GM10248 (cell line): ENCODE measurements at regions not wholly inside any gene's neighbourhood (a gene's known extent, or its start where the extent isn't known, plus 50 kb on each side); places are given as distances from the start of the nearest gene placed in this dataset.

ENCODE experiments used
- CTCF ChIA-PET: fragments of 300-600 bp; sonication (Branson Sonifier 250); formaldehyde crosslinking; extraction: SDS; loops from one replicate; lab custom pipeline; 2021; ENCODE audit warnings: antibody characterized with exemption; lab: Yijun Ruan, JAX
- POLR2A ChIA-PET: fragments of 350-650 bp; sonication (Branson Sonifier 250); formaldehyde crosslinking; extraction: SDS; loops from one replicate; lab custom pipeline; 2020; ENCODE audit warnings: antibody characterized with exemption; lab: Yijun Ruan, JAX
- DNase-seq: peaks from one replicate; pipeline ENCODE4 v3.0.0; 2012; ENCODE audit errors: extremely low spot score
- CTCF ChIP-seq: IDR thresholded peaks from 2 replicates; pipeline ENCODE4 v1.5.1; 2012; ENCODE audit warnings: mild to moderate bottlenecking, low read depth; ENCODE audit errors: extremely low read depth, missing control alignments, control extremely low read depth

- no peak for TF ChIP-seq CTCF
- POLR2A ChIA-PET = no interaction called here
- DNase-seq = no peak
- CTCF ChIA-PET = no interaction called here
Observed at GRCh38 chr14:37848985-37849621, 253.7 kb downstream of the TTC6 start.

GRCh38 chr14:37851054-37851453, 255.6 kb downstream of the TTC6 start:
- CTCF ChIA-PET = interaction anchor here (1.1 kb wide), 1 partner anchor 9 kb away, joined by 3 read pairs; no protein-coding TSS in a partner anchor

DNA sequence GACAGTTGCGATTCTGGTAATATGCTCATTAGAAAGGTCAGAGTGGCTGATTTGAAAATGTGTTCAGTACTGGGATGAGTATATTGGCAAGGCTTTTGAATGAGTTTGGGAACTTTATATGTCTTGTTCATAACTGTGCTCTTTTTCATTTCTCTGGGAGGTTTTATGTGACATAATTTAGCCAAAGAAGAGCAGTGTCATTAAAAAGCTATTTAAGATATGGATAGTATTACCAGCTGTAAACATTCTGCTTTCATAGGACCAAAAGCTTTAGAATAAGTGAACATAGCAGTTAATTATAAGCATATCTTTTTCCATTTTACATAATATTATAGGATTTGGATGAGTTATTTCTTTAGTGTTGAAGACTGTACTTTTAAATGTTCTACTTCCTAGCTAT, 260.4 kb downstream of the TTC6 start:
- ChIA-PET POLR2A (no interaction called here), CTCF (interaction anchor here (0.9 kb wide), 1 partner anchor 19 kb away, joined by 3 read pairs; no protein-coding TSS in a partner anchor)
- TF ChIP-seq CTCF = no peak
- DNase-seq = no peak

More at GRCh38 chr14:37851054-37851453, 255.6 kb downstream of the TTC6 start:
- POLR2A ChIA-PET = no interaction called here
- no peak for TF ChIP-seq CTCF
- DNase-seq = no peak

GRCh38 chr14:37857774-37858266, 262.4 kb downstream of the TTC6 start:
- no peak for TF ChIP-seq CTCF
- DNase-seq = no peak
- POLR2A ChIA-PET = no interaction called here
- CTCF ChIA-PET = interaction anchor here (2.6 kb wide), 2 partner anchors 11 to 17 kb away, joined by 8 read pairs; no protein-coding TSS in a partner anchor

DNA sequence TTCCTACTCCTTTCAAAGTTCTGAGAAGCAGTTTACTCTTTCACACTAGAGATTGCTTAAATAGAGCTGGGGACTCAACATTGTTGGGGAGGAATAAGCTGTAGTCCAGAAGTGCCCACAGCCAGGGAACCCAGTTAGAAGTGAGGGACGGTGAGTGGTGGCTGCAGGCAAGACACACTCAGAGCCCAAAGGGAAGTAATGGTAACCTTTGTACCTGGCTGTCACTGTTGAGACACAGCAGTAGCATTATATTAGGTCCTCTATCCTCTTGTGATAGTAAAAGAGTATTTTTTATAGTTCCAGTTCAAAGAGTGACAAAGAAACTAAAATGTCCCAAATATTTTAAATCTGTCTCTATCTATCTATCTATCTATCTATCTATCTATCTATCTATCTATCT, 263.3 kb downstream of the TTC6 start:
- CTCF ChIA-PET = interaction anchor here (2.6 kb wide), 2 partner anchors 10 to 16 kb away, joined by 8 read pairs; no protein-coding TSS in a partner anchor
- TF ChIP-seq CTCF = no peak
- DNase-seq = no peak
- POLR2A ChIA-PET = no interaction called here

GRCh38 chr14:37859177-37859576, 263.7 kb downstream of the TTC6 start:
- no peak for TF ChIP-seq CTCF
- POLR2A ChIA-PET = no interaction called here
- CTCF ChIA-PET = interaction anchor here (2.6 kb wide), 2 partner anchors 9 to 16 kb away, joined by 8 read pairs; no protein-coding TSS in a partner anchor
- no peak for DNase-seq
